Sigmoid colon (tissue), 6 donors: ENCODE measurements at regions not wholly inside any gene's neighbourhood (a gene's known extent, or its start where the extent isn't known, plus 50 kb on each side); places are given as distances from the start of the nearest gene placed in this dataset.

ENCODE experiments used
- DNase-seq: peaks from one replicate; pipeline ENCODE4 v3.0.0-alpha.2; 2019
- H3K27ac ChIP-seq, 4 donors: fragments of 200-600 bp; sonication (generic); one replicate each; pipeline ENCODE4 v1.5.1; 2016 to 2019; ENCODE audit warnings: mild to moderate bottlenecking in 1 of 4
- H3K27me3 ChIP-seq, 3 donors: fragments of 200-600 bp; sonication (generic); one replicate each; pipeline ENCODE4 v1.5.1; 2019; ENCODE audit warnings: mild to moderate bottlenecking in 1 of 3
- H3K36me3 ChIP-seq, 4 donors: fragments of 200-600 bp; sonication (generic); one replicate each; pipeline ENCODE4 v1.5.1; 2016 to 2019
- H3K4me1 ChIP-seq, 4 donors: fragments of 200-600 bp; sonication (generic); one replicate each; pipeline ENCODE4 v1.5.1; 2017 to 2019
- H3K4me3 ChIP-seq, 4 donors: fragments of 200-600 bp; sonication (generic); one replicate each; pipeline ENCODE4 v1.5.1; 2017 to 2019; ENCODE audit warnings: mild to moderate bottlenecking in 2 of 4, moderate library complexity in 1 of 4
- H3K9me3 ChIP-seq, 4 donors: fragments of 200-600 bp in 3 of 4; sonication (generic) in 3 of 4; one replicate each; pipeline versions ENCODE4 v1.5.1 to v1.6.1; 2013 to 2019
- EP300 ChIP-seq, 4 donors: sonication (generic); formaldehyde crosslinking; IDR thresholded peaks; one replicate each; pipeline ENCODE4 v1.6.1; 2017; ENCODE audit warnings: antibody characterized with exemption in 4 of 4
- POLR2A ChIP-seq, 2 donors: fragments of 450-650 bp; IDR thresholded peaks; one replicate each; pipeline ENCODE4 v1.6.1; 2016; ENCODE audit warnings: antibody characterized with exemption in 2 of 2, mild to moderate bottlenecking in 2 of 2, moderate library complexity in 2 of 2
- POLR2AphosphoS5 ChIP-seq, 4 donors: sonication (generic); formaldehyde crosslinking; IDR thresholded peaks; one replicate each; pipeline ENCODE4 v1.6.1; 2017; ENCODE audit warnings: antibody characterized with exemption in 4 of 4
- WGBS, 2 donors: extraction: QIAGEN DNeasy Blood & Tissue Kit; methylation state at CpG; one replicate each; pipeline ENCODE4 v1.1.7; 2013; 5-methylcytosine and 5-hydroxymethylcytosine counted together
- intact Hi-C: fragments of 100-400 bp; cut with DNase I; formaldehyde crosslinking; loops from one replicate; pipeline ENCODE4 v1.15.1; 2023
- TF ChIP-seq, protein P1 (sequence below), 4 experiments: fragments of 450-650 bp in 3 of 4; fragments of 200-600 bp in 1 of 4; IDR thresholded peaks; one replicate each; pipeline ENCODE4 v1.5.1; 2016 to 2019; ENCODE audit warnings: antibody characterized with exemption in 4 of 4, mild to moderate bottlenecking in 3 of 4, moderate library complexity in 2 of 4
- donor health status: healthy with polysubstance abuse.
- donor health status: healthy.

DNA sequence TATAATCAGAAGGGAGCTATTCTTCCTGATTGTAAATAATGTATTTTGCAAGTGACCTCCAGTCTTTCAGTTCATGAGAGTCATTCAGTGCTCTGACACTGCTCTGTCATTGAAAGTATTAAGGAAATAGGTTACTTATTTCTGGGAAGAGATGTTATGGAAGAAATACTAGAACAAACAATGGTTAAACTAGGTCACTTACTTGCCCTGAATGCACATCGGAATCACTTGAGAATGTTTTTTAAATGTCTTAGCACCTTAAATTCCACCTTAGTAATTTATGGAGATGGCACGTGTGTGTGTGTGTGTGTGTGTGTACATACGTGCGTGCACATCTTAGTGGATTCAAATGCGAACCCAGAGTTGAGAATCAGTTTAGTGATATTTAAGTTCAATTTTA lies 126.6 kb upstream of the KCNH7 start:
- WGBS, 2 donors = 43 to 62% methylated on average over 5 of the region's 5 CpGs
- no peak overlapping the region for H3K27ac ChIP-seq
- no peak overlapping the region for H3K4me3 ChIP-seq
- H3K4me1 ChIP-seq = no peaks in the 10 kb centered on the region
- TF ChIP-seq POLR2A (IDR thresholded peaks at IDR 0.05) = no peak
- no peak for TF ChIP-seq POLR2AphosphoS5 (IDR thresholded peaks at IDR 0.05)
- TF ChIP-seq EP300 (IDR thresholded peaks at IDR 0.05) = no peak
- TF ChIP-seq, protein P1, sequence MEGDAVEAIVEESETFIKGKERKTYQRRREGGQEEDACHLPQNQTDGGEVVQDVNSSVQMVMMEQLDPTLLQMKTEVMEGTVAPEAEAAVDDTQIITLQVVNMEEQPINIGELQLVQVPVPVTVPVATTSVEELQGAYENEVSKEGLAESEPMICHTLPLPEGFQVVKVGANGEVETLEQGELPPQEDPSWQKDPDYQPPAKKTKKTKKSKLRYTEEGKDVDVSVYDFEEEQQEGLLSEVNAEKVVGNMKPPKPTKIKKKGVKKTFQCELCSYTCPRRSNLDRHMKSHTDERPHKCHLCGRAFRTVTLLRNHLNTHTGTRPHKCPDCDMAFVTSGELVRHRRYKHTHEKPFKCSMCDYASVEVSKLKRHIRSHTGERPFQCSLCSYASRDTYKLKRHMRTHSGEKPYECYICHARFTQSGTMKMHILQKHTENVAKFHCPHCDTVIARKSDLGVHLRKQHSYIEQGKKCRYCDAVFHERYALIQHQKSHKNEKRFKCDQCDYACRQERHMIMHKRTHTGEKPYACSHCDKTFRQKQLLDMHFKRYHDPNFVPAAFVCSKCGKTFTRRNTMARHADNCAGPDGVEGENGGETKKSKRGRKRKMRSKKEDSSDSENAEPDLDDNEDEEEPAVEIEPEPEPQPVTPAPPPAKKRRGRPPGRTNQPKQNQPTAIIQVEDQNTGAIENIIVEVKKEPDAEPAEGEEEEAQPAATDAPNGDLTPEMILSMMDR (IDR thresholded peaks at IDR 0.05) = no peak
- no peaks in the 10 kb centered on the region for H3K27me3 ChIP-seq
- H3K9me3 ChIP-seq = no peaks in the 10 kb centered on the region
- no peak for DNase-seq
- intact Hi-C loops = no loop called here
- no peaks in the 10 kb centered on the region for H3K36me3 ChIP-seq

DNA sequence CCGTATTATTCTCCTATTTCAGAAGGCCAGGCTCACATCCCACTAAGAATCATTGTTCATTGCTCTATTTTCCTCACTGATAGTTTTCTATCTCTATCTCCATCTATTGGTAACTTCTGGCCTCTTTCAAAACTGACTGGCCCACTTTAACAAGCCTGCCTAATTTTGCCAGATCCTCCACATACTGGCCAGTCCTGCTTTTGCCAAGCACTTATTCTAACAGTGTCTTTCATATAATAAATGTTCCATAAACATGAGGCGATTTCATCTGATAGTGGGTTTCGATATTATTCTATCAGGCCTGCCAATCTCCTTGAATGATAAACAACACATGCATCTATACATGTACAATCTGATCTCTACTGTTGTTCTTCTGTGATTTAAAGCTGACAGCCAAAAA lies 125.9 kb upstream of the KCNH7 start:
- 72 to 88% methylated on average over 3 of the region's 3 CpGs for WGBS, 2 donors
- no peak for DNase-seq
- Histone ChIP-seq H3K4me1 (no peaks in the 10 kb centered on the region), H3K4me3 (no peak overlapping the region), H3K36me3 (no peaks in the 10 kb centered on the region), H3K27ac (no peak overlapping the region), H3K9me3 (no peaks in the 10 kb centered on the region), H3K27me3 (no peaks in the 10 kb centered on the region)
- intact Hi-C loops = no loop called here
- TF ChIP-seq POLR2A (IDR thresholded peaks at IDR 0.05) (no peak), POLR2AphosphoS5 (IDR thresholded peaks at IDR 0.05) (no peak), EP300 (IDR thresholded peaks at IDR 0.05) (no peak)
- TF ChIP-seq, protein P1 (IDR thresholded peaks at IDR 0.05) = no peak

DNA sequence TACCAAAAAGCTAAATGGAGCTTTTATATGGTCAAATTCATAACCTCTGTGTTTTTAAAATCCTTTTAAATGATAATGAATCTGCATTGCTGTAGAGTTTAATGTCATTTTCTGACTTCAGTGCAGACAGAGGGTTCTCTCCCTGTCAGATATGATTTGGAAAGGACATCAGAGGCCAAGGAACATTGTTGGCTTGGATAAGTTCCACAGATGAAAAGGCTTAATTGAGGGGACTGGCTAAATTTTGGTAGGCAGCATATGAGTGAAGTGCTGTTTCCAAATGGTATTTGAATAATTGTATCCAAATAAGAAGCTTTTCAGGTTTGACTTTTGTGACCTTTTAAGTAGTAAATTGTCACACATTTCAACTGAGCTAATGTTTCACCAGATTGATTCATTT lies 124.6 kb upstream of the KCNH7 start:
- Histone ChIP-seq H3K36me3 (no peaks in the 10 kb centered on the region), H3K27ac (no peak overlapping the region), H3K27me3 (no peaks in the 10 kb centered on the region), H3K4me1 (no peaks in the 10 kb centered on the region), H3K4me3 (no peak overlapping the region), H3K9me3 (no peaks in the 10 kb centered on the region)
- intact Hi-C loops = no loop called here
- no peak for DNase-seq
- TF ChIP-seq, protein P1 (IDR thresholded peaks at IDR 0.05) = no peak
- no peak for TF ChIP-seq EP300 (IDR thresholded peaks at IDR 0.05)
- no peak for TF ChIP-seq POLR2A (IDR thresholded peaks at IDR 0.05)
- TF ChIP-seq POLR2AphosphoS5 (IDR thresholded peaks at IDR 0.05) = no peak

DNA sequence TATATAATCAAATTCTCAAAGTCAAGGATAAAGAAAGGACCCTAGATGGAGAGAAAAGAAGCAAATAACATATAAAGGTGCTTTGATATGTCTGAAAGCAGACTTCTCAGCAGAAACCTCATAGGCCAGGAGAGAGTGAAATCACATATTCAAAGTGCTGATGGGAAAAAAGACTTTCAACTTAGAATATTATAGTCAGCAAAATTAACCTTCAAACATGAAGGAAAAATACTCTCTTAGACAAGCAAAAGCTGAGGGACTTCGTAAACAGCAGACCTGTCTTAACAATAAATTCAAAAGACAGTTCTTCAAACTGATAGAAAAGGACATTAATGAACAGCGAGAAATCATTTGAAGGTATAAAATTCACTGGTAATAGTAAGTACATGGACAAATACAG lies 107.2 kb upstream of the KCNH7 start:
- no peaks in the 10 kb centered on the region for H3K27me3 ChIP-seq
- no peak for DNase-seq
- H3K4me3 ChIP-seq = no peak overlapping the region
- TF ChIP-seq POLR2AphosphoS5 (IDR thresholded peaks at IDR 0.05) (no peak), EP300 (IDR thresholded peaks at IDR 0.05) (no peak), POLR2A (IDR thresholded peaks at IDR 0.05) (no peak)
- TF ChIP-seq, protein P1 (IDR thresholded peaks at IDR 0.05) = no peak
- H3K4me1 ChIP-seq = no peaks in the 10 kb centered on the region
- H3K36me3 ChIP-seq = no peaks in the 10 kb centered on the region
- intact Hi-C loops = no loop called here
- peaks cover 0 to 3% (median 1%) of the 10 kb centered on the region in 4 donors for H3K9me3 ChIP-seq
- H3K27ac ChIP-seq = no peak overlapping the region
- 82 to 86% methylated on average over 2 of the region's 2 CpGs for WGBS, 2 donors

DNA sequence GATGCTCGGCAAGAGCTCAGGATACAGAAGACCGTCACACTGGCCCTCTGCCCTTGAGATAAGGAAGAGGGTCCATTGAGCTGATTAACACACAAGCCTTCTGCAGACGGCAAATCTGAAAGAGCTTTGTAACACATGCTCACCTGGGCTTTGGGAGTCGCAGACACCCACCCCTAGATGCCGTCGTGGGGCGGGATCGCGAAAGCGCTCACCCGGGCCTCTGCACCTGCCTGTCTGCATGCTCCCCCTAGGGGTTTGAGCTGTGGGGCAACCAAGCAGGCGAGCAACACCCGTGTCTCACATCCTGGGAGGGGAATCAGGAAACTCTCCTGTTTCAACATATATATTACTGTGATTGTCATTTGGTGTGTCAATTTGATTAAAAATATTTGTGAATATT lies 99.8 kb upstream of the KCNH7 start:
- Histone ChIP-seq H3K36me3 (no peaks in the 10 kb centered on the region), H3K4me1 (no peaks in the 10 kb centered on the region), H3K9me3 (peaks cover 0 to 3% (median 1%) of the 10 kb centered on the region in 4 donors), H3K27ac (no peak overlapping the region), H3K4me3 (no peak overlapping the region), H3K27me3 (no peaks in the 10 kb centered on the region)
- DNase-seq = no peak
- TF ChIP-seq POLR2AphosphoS5 (IDR thresholded peaks at IDR 0.05) (no peak), EP300 (IDR thresholded peaks at IDR 0.05) (no peak), POLR2A (IDR thresholded peaks at IDR 0.05) (no peak)
- intact Hi-C loops = no loop called here
- 73 to 86% methylated on average over 13 of the region's 13 CpGs for WGBS, 2 donors
